HCT116 (cell line): ENCODE measurements at regions not wholly inside any gene's neighbourhood (a gene's known extent, or its start where the extent isn't known, plus 50 kb on each side); places are given as distances from the start of the nearest gene placed in this dataset.

ENCODE experiments used
- ATAC-seq: fragments of 200-7000 bp; cut with Tn5 transposase; 2 replicates; pipeline ENCODE4 v1.9.1; 2020; ENCODE audit warnings: mild to moderate bottlenecking, moderate library complexity
- BruUV-seq: library from RNA; stranded (reverse); fragments of 400-500 nt; replicated peaks from 2 replicates; lab custom pipeline; 2021; lab: Mats Ljungman, UMichigan
- CTCF ChIA-PET: fragments of 300-600 bp; sonication (Branson Sonifier 250); formaldehyde crosslinking; loops from one replicate; lab custom pipeline; 2021; ENCODE audit warnings: antibody characterized with exemption; lab: Charles Lee
- POLR2A ChIA-PET: fragments of 300-600, 350-600 bp; sonication (Branson Sonifier 250); formaldehyde crosslinking; loops from one replicate; lab custom pipeline; 2021; ENCODE audit warnings: antibody characterized with exemption; lab: Charles Lee
- RAD21 ChIA-PET, 2 experiments: fragments of 300-600 bp; sonication (Branson Sonifier 250); formaldehyde crosslinking; loops; one replicate each; lab custom pipeline; 2023; ENCODE audit warnings: low total read pairs in 2 of 2; ENCODE audit not compliant: uncharacterized antibody in 2 of 2, unreplicated experiment in 2 of 2, low non-redundant PET in 1 of 2; lab: Charles Lee
- DNase-seq: peaks from one replicate; pipeline ENCODE4 v3.0.0-alpha.2; 2010; ENCODE audit warnings: low read depth, low spot score
- H2AFZ ChIP-seq: fragments of 200-600 bp; shearing (Covaris generic), sonication (generic); 2 replicates; pipeline ENCODE4 v1.6.1; 2017; ENCODE audit warnings: low read depth, mixed run types, mixed read lengths, antibody characterized with exemption, low read length; ENCODE audit not compliant: poor library complexity, severe bottlenecking
- H3K27ac ChIP-seq: 2 replicates; pipeline ENCODE4 v1.5.1; 2012; ENCODE audit warnings: low read depth, low read length
- H3K27me3 ChIP-seq: fragments of 200-600 bp; sonication (generic); 2 replicates; pipeline ENCODE4 v1.6.1; 2016; ENCODE audit warnings: mixed run types, low read length, mixed read lengths; ENCODE audit not compliant: insufficient read depth
- H3K36me3 ChIP-seq, 2 experiments: fragments of 200-500 bp in 1 of 2; fragments of 200-600 bp in 1 of 2; sonication (Bioruptor generic) in 1 of 2; sonication (generic) in 1 of 2; 2 replicates each; pipeline versions ENCODE4 v1.5.1 to v1.6.1; 2014 to 2016; ENCODE audit warnings: low read length in 2 of 2, inconsistent platforms in 1 of 2, mixed read lengths in 1 of 2, mixed run types in 1 of 2; ENCODE audit not compliant: insufficient read depth in 2 of 2, control insufficient read depth in 1 of 2
- H3K4me1 ChIP-seq, 2 experiments: fragments of 200-600 bp in 1 of 2; sonication (generic) in 1 of 2; 2 replicates each; pipeline versions ENCODE4 v1.5.1 to v1.6.1; 2012 to 2017; ENCODE audit warnings: low read length in 2 of 2, inconsistent platforms in 1 of 2, mild to moderate bottlenecking in 1 of 2, mixed read lengths in 1 of 2, mixed run types in 1 of 2, moderate library complexity in 1 of 2; ENCODE audit not compliant: insufficient read depth in 2 of 2, control insufficient read depth in 1 of 2
- H3K4me2 ChIP-seq: fragments of 200-600 bp; sonication (generic); 2 replicates; pipeline ENCODE4 v1.6.1; 2017; ENCODE audit warnings: mixed run types, low read length, mixed read lengths
- H3K4me3 ChIP-seq, 2 experiments: fragments of 200-600 bp in 1 of 2; sonication (generic) in 1 of 2; replicated peaks in 1 of 2; 2 replicates each; pipeline ENCODE4 v1.5.1; 2011 to 2016; ENCODE audit warnings: low read length in 2 of 2, control low read depth in 1 of 2, low read depth in 1 of 2, mild to moderate bottlenecking in 1 of 2, mixed read lengths in 1 of 2, mixed run types in 1 of 2
- H3K79me2 ChIP-seq: fragments of 200-600 bp; sonication (generic); 2 replicates; pipeline ENCODE4 v1.6.1; 2017; ENCODE audit warnings: mild to moderate bottlenecking, mixed run types, low read length, moderate library complexity, mixed read lengths; ENCODE audit not compliant: insufficient read depth
- H3K9ac ChIP-seq: fragments of 200-600 bp; sonication (generic); 2 replicates; pipeline ENCODE4 v1.6.1; 2016; ENCODE audit warnings: low read length, mixed read lengths
- H3K9me2 ChIP-seq: fragments of 200-600 bp; sonication (generic), shearing (Covaris generic); 2 replicates; pipeline ENCODE4 v1.6.1; 2017; ENCODE audit warnings: mixed run types, mild to moderate bottlenecking, moderate library complexity; ENCODE audit not compliant: insufficient read depth
- H3K9me3 ChIP-seq, 2 experiments: fragments of 200-500 bp in 1 of 2; fragments of 200-600 bp in 1 of 2; sonication (Bioruptor generic) in 1 of 2; sonication (generic) in 1 of 2; 2 replicates each; pipeline ENCODE4 v1.6.1; 2014 to 2017; ENCODE audit warnings: low read length in 2 of 2, mixed read lengths in 2 of 2, inconsistent platforms in 1 of 2, low read depth in 1 of 2, mild to moderate bottlenecking in 1 of 2, mixed run types in 1 of 2, moderate library complexity in 1 of 2; ENCODE audit not compliant: control insufficient read depth in 1 of 2, insufficient read depth in 1 of 2
- H4K20me1 ChIP-seq: fragments of 200-600 bp; sonication (generic), shearing (Covaris generic); 2 replicates; pipeline ENCODE4 v1.6.1; 2017; ENCODE audit warnings: mixed run types, mild to moderate bottlenecking, moderate library complexity; ENCODE audit not compliant: insufficient read depth
- ATF3 ChIP-seq: IDR thresholded peaks from 2 replicates; pipeline ENCODE4 v1.6.1; 2012
- CEBPB ChIP-seq: IDR thresholded peaks from 2 replicates; pipeline ENCODE4 v1.6.1; 2012; ENCODE audit warnings: low read depth
- ELF1 ChIP-seq: IDR thresholded peaks from 2 replicates; pipeline ENCODE4 v1.6.1; 2012; ENCODE audit warnings: low read depth, borderline replicate concordance
- JUND ChIP-seq: IDR thresholded peaks from 2 replicates; pipeline ENCODE4 v1.6.1; 2012
- POLR2A ChIP-seq: IDR thresholded peaks from 2 replicates; pipeline ENCODE4 v1.7.0; 2011; ENCODE audit warnings: borderline replicate concordance; ENCODE audit not compliant: insufficient read depth, insufficient read length; ENCODE audit errors: extremely low read depth
- POLR2AphosphoS5 ChIP-seq: IDR thresholded peaks from 2 replicates; pipeline ENCODE4 v1.6.1; 2011; ENCODE audit warnings: mild to moderate bottlenecking, low read depth, low read length, moderate library complexity
- RAD21 ChIP-seq: IDR thresholded peaks from 2 replicates; pipeline ENCODE4 v1.6.1; 2012; ENCODE audit warnings: low read depth, mild to moderate bottlenecking
- REST ChIP-seq: IDR thresholded peaks from 2 replicates; pipeline ENCODE4 v1.6.1; 2012; ENCODE audit warnings: low read depth
- SP1 ChIP-seq: IDR thresholded peaks from 2 replicates; pipeline ENCODE4 v1.6.1; 2012; ENCODE audit warnings: low read depth
- TCF7L2 ChIP-seq: IDR thresholded peaks from 2 replicates; pipeline ENCODE4 v1.7.0; 2011; ENCODE audit warnings: borderline replicate concordance, inconsistent platforms; ENCODE audit not compliant: insufficient read depth, insufficient read length; ENCODE audit errors: extremely low read depth
- YY1 ChIP-seq: IDR thresholded peaks from 2 replicates; pipeline ENCODE4 v1.6.1; 2011; ENCODE audit warnings: low read length, low read depth, moderate library complexity, mild to moderate bottlenecking; ENCODE audit not compliant: insufficient replicate concordance; ENCODE audit errors: extremely low read depth
- ZFX ChIP-seq: fragments of 450-650 bp; IDR thresholded peaks from 2 replicates; pipeline ENCODE4 v1.6.1; 2017
- intact Hi-C: fragments of 100-400 bp; cut with micrococcal nuclease; formaldehyde crosslinking; loops from 2 replicates; pipeline ENCODE4 v1.10.0; 2022

GRCh38 chr2:186100636-186101035, 362.0 kb downstream of the FSIP2 start:
- CTCF ChIA-PET = no interaction called here
- POLR2A ChIA-PET = no interaction called here
- no peak overlapping the region for H2AFZ ChIP-seq
- no peaks in the 10 kb centered on the region for H3K79me2 ChIP-seq
- H4K20me1 ChIP-seq = no peaks in the 10 kb centered on the region
- ATAC-seq (no peak), DNase-seq (no peak)
- no peak overlapping the region for H3K4me2 ChIP-seq
- H3K4me3 ChIP-seq = no peak overlapping the region
- intact Hi-C loops = no loop called here
- BruUV-seq = no TSS peak
- H3K27ac ChIP-seq = no peak overlapping the region
- H3K36me3 ChIP-seq = no peaks in the 10 kb centered on the region
- H3K9me3 ChIP-seq = no peaks in the 10 kb centered on the region
- no peaks in the 10 kb centered on the region for H3K9me2 ChIP-seq
- RAD21 ChIA-PET = no interaction called here
- no peak for TF ChIP-seq RAD21
- TF ChIP-seq REST = no peak
- no peak for TF ChIP-seq POLR2A
- TF ChIP-seq JUND = no peak
- no peak for TF ChIP-seq ELF1
- no peak for TF ChIP-seq POLR2AphosphoS5
- TF ChIP-seq SP1 = no peak
- no peak for TF ChIP-seq ZFX
- TF ChIP-seq ATF3 = no peak
- TF ChIP-seq YY1 = no peak
- TF ChIP-seq TCF7L2 = no peak
- TF ChIP-seq CEBPB = no peak
- H3K27me3 ChIP-seq = no peaks in the 10 kb centered on the region
- H3K9ac ChIP-seq = no peak overlapping the region
- H3K4me1 ChIP-seq = no peaks in the 10 kb centered on the region
